ENCODE measurements at regions not wholly inside any gene's neighbourhood (a gene's known extent, or its start where the extent isn't known, plus 50 kb on each side); places are given as distances from the start of the nearest gene placed in this dataset.

DNA sequence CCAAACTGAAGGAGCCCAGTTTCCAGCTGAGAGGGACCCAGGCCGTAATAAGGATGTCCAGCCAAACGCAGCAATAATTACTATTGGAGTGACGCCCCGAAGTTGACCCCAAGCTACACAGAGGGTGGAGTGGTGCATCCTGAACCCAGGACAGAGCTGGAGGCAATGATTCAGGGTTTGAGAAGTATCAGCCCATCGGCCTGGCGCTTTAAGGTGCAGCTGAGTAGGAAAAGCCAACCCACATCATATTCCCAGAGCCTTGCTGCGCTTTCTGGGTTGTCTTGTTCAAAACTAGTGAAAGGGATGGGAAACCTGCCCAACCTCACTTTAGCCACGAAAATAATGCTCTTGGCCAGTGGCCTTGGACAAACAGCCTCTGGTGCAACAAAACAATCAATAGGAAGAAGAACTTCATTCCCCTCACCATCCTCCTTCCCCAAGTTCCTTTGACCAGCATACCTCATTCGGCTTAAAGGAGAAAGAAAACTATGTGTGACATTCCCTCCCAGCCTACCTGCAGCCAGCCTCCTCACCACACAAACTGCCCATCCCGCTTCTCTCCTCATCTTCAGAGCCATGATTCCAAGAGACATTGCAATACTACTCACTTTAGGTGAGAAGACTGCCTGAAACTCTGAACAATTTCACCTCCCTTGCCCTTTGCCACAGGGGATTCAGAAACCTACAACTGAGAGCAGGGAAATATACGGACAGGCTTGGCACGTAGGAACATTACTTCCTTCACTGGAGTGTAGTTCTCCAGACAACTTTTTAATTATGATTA lies 217.2 kb upstream of the MKLN1 start:
- H3K36me3 Mint-ChIP-seq (ENCODE audit: low read depth) = peaks cover 26% of the 10 kb centered on the region
- peak overlapping the region; percentile 99 for H3K4me3 Mint-ChIP-seq
- peaks cover 14% of the 10 kb centered on the region for H3K27me3 Mint-ChIP-seq (ENCODE audit: low read depth)
- H3K27ac Mint-ChIP-seq = peak overlapping the region; percentile 99
- peaks cover 47% of the 10 kb centered on the region for H3K4me1 Mint-ChIP-seq (ENCODE audit: low read depth)
- H3K9me3 Mint-ChIP-seq = no peaks in the 10 kb centered on the region

DNA sequence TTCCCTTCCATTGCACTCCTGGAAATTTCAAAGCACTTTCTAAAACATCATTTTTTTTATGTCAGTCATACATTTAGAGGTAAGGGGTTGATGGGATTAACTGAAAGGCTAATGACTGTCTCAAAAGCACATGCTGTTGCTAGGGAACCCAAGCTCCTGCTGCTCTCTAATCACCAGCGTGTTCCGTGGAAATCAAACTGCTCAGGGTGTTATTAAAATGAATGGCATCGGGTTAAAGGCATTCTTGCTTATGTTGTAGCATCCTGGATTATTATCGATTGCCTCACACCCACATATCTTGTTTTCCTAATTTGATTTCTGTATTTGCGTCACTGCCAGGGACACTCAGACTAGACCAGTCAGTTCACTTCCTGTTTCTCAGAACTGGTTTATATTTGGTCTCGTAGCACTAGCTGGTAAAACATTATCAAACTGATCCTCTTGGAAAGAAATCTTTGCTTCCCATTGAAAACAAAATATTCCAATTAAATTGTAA lies 216.5 kb upstream of the MKLN1 start:
- Mint-ChIP-seq H3K4me1 (ENCODE audit: low read depth) (peaks cover 48% of the 10 kb centered on the region), H3K27me3 (ENCODE audit: low read depth) (peaks cover 14% of the 10 kb centered on the region), H3K36me3 (ENCODE audit: low read depth) (peaks cover 26% of the 10 kb centered on the region), H3K27ac (peak overlapping the region; percentile 99), H3K9me3 (no peaks in the 10 kb centered on the region), H3K4me3 (peak overlapping the region; percentile 99)

DNA sequence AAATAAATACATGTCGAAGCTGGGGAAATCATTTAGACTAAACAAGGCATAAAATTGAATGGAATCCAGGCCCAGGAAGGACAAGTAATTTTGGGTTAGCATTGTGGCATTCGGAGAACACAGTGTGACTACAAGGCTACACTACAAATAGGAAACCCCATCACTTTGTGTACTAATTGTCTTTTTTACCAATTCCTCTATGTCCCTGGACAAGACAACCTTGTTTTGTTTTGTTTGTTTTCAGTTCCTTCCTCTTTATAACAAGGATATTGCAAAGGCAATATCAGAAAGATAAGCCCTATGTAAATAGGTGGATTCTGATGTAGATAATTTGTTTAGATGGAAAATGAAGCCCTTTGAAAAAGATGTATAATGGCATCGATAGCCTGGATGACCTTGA lies 215.9 kb upstream of the MKLN1 start:
- no peak overlapping the region for H3K4me3 Mint-ChIP-seq

DNA sequence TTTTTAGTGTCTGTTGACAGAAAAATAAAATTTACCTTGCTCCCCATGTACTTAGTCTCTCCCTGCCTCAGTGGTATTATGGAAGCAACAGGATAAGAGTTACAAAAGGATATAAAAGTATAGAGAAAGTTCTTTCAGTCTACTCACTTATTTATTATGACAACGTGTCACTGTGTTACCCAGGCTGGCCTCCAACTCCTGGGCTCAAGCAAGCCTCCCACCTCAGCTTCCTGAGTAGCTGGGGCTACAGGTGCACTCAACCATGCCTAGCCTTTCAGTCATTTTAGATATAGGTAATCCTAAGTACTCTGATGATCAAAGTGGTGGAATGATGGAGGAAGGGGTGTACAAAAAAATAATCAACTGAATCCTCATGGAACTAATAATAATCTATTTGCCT lies 215.2 kb upstream of the MKLN1 start:
- peaks cover 22% of the 10 kb centered on the region for H3K36me3 Mint-ChIP-seq (ENCODE audit: low read depth)
- H3K9me3 Mint-ChIP-seq = peaks cover 2% of the 10 kb centered on the region
- peak overlapping the region; percentile 37 for H3K27ac Mint-ChIP-seq
- H3K4me1 Mint-ChIP-seq (ENCODE audit: low read depth) = peaks cover 48% of the 10 kb centered on the region
- peak overlapping the region; percentile 33 for H3K4me3 Mint-ChIP-seq
- H3K27me3 Mint-ChIP-seq (ENCODE audit: low read depth) = peaks cover 14% of the 10 kb centered on the region

More for the DNA sequence above, 215.9 kb upstream of the MKLN1 start:
- H3K4me1 Mint-ChIP-seq (ENCODE audit: low read depth) = peaks cover 48% of the 10 kb centered on the region
- H3K9me3 Mint-ChIP-seq = no peaks in the 10 kb centered on the region
- peaks cover 21% of the 10 kb centered on the region for H3K36me3 Mint-ChIP-seq (ENCODE audit: low read depth)
- no peak overlapping the region for H3K27ac Mint-ChIP-seq
- H3K27me3 Mint-ChIP-seq (ENCODE audit: low read depth) = peaks cover 14% of the 10 kb centered on the region

DNA sequence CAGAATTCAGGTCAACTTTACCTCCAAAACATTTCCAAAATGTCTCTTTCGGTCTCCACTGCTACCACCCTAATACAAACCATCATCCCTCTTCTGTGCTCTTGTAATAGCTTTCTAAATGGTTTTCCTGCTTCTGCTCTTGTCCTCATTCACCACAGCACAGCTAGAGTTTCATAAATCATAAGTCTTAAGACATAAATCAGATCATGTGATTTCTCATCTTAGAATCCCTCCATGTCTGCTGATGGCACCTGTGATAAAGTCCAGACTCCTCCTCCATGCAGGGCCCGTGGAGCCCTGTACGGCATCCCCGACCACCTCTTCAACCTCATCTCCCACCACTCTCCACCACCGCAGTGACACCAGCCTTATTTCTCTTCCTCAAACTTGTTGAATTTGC lies 212.3 kb upstream of the MKLN1 start:
- H3K4me1 Mint-ChIP-seq (ENCODE audit: low read depth) = peaks cover 32% of the 10 kb centered on the region
- H3K36me3 Mint-ChIP-seq (ENCODE audit: low read depth) = peaks cover 30% of the 10 kb centered on the region
- H3K9me3 Mint-ChIP-seq = peaks cover 22% of the 10 kb centered on the region
- H3K4me3 Mint-ChIP-seq = no peak overlapping the region
- H3K27ac Mint-ChIP-seq = no peak overlapping the region
- H3K27me3 Mint-ChIP-seq (ENCODE audit: low read depth) = peaks cover 14% of the 10 kb centered on the region

DNA sequence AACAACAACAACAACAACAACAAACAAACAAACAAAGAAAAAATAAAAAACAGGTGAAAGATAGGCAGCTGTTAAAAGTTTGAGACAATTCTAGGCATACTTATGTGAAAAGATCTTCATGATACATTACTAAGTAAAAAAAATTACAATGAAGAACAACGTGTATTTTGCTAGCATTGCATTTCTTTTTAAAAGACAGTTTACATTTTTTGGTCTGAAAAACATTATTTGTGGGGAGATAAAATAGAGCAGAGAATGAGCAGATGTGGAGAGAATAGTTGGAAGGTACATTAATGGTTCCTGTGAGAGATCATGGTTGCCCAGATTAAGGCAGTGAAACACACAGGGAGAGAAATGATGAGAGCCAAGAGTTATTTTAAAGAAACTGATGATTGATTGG lies 210.2 kb upstream of the MKLN1 start:
- Mint-ChIP-seq H3K27me3 (ENCODE audit: low read depth) (peaks cover 14% of the 10 kb centered on the region), H3K4me1 (ENCODE audit: low read depth) (peaks cover 15% of the 10 kb centered on the region), H3K27ac (no peak overlapping the region), H3K36me3 (ENCODE audit: low read depth) (peaks cover 32% of the 10 kb centered on the region), H3K4me3 (no peak overlapping the region), H3K9me3 (peaks cover 22% of the 10 kb centered on the region)

DNA sequence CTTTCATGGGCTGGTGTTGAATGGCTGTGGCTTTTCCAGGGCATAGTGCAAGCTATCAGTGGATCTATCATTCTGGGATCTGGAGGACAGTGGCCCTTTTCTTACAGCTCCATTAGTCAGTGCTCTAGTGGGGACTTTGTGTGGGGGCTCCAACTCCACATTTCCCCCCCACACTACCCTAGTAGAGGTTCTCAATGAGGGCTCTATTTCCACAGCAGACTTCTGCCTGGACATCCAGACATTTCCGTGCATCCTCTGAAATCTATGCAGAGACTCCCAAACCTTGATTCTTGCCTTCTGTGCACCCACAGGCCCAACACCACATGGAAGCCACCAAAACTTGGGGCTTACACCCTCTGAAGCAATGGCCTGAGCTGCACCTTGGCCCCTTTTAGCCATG lies 208.3 kb upstream of the MKLN1 start:
- H3K4me3 Mint-ChIP-seq = no peak overlapping the region
- no peak overlapping the region for H3K27ac Mint-ChIP-seq
- peaks cover 5% of the 10 kb centered on the region for H3K4me1 Mint-ChIP-seq (ENCODE audit: low read depth)
- peaks cover 22% of the 10 kb centered on the region for H3K9me3 Mint-ChIP-seq
- no peaks in the 10 kb centered on the region for H3K27me3 Mint-ChIP-seq (ENCODE audit: low read depth)
- peaks cover 19% of the 10 kb centered on the region for H3K36me3 Mint-ChIP-seq (ENCODE audit: low read depth)

DNA sequence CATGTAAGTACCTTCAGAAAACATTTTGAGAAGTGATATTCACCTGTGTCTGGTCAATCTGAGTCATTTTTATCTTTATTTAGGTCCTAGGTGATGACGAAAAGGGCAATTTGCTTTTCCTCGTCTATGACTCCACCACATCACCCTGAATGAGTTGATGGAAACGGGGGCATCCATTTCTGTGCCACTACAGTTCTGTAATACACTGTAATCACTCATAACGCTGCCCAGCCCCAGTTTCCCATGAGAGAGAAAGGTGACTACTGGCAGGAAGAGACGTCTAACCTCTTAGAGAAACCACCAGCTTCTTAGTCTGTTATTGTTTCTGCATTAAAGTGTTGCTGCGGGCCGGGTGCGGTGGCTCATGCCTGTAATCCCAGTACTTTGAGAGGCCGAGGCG lies 205.3 kb upstream of the MKLN1 start:
- Mint-ChIP-seq H3K4me1 (ENCODE audit: low read depth) (no peaks in the 10 kb centered on the region), H3K4me3 (no peak overlapping the region), H3K9me3 (peaks cover 20% of the 10 kb centered on the region), H3K36me3 (ENCODE audit: low read depth) (peaks cover 14% of the 10 kb centered on the region), H3K27ac (no peak overlapping the region), H3K27me3 (ENCODE audit: low read depth) (peaks cover 6% of the 10 kb centered on the region)

DNA sequence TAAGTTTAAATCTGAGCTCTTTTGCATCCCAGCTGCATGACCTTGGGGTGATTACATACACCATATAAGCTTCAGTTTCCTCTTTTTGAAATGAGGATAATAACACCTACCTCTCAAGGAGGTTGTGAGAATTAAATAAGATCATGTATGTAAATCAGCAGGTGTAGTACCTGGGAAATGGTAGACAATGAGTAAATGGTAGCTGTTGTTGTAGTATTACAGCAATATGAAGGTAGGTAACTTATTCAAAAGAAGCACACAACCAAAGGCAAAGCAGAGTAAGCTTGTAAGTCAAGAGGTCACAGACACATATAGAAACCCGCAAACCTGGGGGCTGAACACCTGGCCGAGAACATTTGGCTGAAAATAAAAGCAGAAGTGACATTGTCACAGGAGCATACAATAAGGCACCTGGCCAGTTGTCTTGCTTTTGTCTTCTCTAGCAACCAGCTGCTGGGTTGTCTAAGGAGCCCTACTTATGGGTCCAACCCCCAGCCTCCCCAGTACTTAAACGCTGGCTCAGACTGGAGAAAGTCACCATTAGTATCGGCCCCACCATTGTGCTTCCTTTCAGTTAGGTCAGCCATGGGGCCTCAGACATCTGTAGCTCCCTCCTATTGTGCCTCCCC lies 203.6 kb upstream of the MKLN1 start:
- Mint-ChIP-seq H3K27ac (no peak overlapping the region), H3K36me3 (ENCODE audit: low read depth) (peaks cover 4% of the 10 kb centered on the region), H3K9me3 (peaks cover 7% of the 10 kb centered on the region), H3K27me3 (ENCODE audit: low read depth) (peaks cover 8% of the 10 kb centered on the region), H3K4me1 (ENCODE audit: low read depth) (no peaks in the 10 kb centered on the region), H3K4me3 (no peak overlapping the region)

DNA sequence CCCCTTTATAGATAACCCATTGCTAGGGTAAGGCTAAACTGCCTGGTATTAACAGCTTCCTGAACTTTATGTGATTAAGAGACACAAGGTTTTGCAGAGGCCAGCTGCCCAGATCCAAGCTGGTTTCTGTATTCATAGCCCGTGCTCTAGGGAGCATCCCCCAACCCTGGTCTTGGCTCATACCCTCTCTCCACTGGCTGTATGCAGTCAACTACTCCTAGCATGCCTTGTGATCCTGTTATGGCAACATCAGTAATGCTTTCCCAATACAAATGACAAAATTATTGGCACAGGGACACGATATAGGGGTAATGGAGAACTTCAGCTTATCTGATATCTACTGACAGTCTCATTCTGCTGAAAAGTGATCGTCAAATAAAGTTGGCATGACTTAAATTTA lies 202.8 kb upstream of the MKLN1 start:
- Mint-ChIP-seq H3K27me3 (ENCODE audit: low read depth) (peaks cover 8% of the 10 kb centered on the region), H3K4me3 (no peak overlapping the region), H3K36me3 (ENCODE audit: low read depth) (peaks cover 4% of the 10 kb centered on the region), H3K9me3 (no peaks in the 10 kb centered on the region), H3K4me1 (ENCODE audit: low read depth) (no peaks in the 10 kb centered on the region), H3K27ac (no peak overlapping the region)

DNA sequence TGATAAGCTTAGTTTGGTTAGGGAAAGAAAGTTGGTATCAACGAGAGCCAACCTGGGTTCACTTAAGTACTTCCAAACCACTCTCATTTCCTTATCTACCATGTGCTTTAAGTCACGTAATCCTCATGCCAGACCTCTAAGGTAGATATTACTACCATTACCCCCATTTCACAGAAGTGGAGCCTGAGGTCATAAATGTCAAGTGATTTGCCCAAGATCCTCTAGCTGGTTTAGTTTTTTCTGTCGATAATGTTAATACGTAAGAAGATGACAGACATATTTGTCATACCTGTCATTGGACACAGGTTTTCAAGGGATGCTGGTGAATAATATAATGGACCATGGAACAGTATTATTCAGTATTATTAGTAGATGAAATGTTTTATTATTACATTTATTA lies 197.4 kb upstream of the MKLN1 start:
- H3K9me3 Mint-ChIP-seq = no peaks in the 10 kb centered on the region
- no peak overlapping the region for H3K4me3 Mint-ChIP-seq
- H3K27me3 Mint-ChIP-seq (ENCODE audit: low read depth) = peaks cover 3% of the 10 kb centered on the region
- H3K4me1 Mint-ChIP-seq (ENCODE audit: low read depth) = no peaks in the 10 kb centered on the region
- H3K36me3 Mint-ChIP-seq (ENCODE audit: low read depth) = no peaks in the 10 kb centered on the region
- H3K27ac Mint-ChIP-seq = no peak overlapping the region

DNA sequence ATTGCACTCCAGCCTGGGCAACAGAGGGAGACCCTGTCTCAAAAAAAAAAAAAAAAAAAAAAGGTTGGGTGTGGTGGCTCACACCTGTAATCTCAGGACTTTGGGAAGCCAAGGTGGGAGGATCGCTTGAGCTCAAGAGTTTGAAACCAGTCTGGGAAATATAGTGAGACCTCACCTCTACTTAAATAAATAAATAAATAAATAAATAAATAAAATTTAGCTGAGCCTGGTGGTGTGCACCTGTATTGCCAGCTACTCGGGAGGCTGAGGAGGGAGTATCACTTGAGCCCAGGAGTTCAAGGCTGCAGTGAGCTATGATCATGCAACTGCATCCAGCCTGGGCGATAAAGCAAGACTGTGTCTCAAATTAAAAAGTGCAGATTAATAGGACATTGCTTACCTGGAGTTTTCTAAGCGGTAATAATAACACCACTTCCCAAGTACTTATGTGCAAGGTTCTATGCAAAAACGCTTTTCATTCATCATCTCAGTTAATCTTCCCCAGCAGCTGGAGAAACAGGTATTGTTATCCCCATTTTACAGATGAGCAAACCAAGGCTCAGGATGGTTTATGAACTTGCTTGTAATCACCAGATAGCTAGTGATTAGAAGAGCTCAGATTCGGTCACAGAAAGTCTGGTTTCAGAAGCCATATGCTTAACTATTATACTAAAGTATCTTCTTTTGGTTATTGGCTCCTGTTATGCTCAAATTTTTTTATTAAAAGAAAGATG lies 196.5 kb upstream of the MKLN1 start:
- no peaks in the 10 kb centered on the region for H3K36me3 Mint-ChIP-seq (ENCODE audit: low read depth)
- H3K9me3 Mint-ChIP-seq = no peaks in the 10 kb centered on the region
- H3K27ac Mint-ChIP-seq = no peak overlapping the region
- no peak overlapping the region for H3K4me3 Mint-ChIP-seq
- peaks cover 3% of the 10 kb centered on the region for H3K27me3 Mint-ChIP-seq (ENCODE audit: low read depth)
- no peaks in the 10 kb centered on the region for H3K4me1 Mint-ChIP-seq (ENCODE audit: low read depth)

DNA sequence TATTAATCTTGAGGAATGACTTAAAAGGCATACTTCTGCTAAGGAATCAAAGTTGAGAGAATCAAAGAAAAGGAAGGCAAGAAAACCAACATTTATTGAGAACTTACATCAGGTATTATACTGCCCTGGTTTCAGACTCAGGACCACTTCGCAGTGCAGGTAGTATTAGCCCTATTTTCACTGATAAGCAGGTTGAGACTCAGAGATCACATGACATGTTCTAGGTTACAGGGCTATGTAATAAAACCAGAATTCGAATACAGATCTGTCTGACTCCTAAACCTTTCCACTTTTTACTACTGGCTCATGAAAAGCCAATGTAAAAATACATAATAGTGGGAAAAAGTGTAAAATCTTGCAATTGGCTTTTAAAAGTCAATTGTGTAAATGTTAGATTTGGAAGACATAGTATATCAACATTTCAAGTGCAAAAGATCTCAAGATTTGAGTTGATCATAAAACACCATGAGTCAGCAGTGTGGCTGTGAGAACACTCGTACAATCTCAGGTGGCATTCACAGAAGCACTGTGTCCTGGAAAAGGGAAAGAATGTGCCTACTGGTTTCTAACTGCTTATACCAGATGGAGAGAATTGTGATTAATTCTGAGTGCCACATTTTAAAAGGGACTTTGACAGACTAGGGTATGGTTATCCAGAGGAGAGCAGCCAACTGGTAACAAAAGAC lies 195.8 kb upstream of the MKLN1 start:
- Mint-ChIP-seq H3K27ac (no peak overlapping the region), H3K27me3 (ENCODE audit: low read depth) (peaks cover 3% of the 10 kb centered on the region), H3K36me3 (ENCODE audit: low read depth) (no peaks in the 10 kb centered on the region), H3K4me3 (no peak overlapping the region), H3K9me3 (no peaks in the 10 kb centered on the region), H3K4me1 (ENCODE audit: low read depth) (peaks cover 5% of the 10 kb centered on the region)

DNA sequence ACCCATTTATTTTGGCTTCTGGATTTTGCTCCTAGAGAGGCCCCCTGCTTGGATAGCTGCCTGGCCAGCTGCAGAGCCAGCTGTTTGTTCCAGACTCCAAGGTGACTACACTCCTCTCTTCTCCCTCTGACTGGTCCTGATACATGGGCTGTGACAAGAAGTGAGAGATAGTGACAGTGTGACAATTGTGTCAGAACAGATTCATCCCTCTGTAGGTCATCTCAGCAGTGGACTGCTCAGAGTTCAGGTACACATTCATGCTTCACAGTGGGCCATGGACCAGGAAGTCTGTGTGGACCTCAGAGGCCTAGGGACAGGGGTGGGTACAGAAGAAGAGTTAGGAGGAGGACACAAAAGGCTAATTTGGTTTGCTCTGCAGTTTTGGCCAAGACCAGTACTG lies 188.2 kb upstream of the MKLN1 start:
- Mint-ChIP-seq H3K4me3 (no peak overlapping the region), H3K4me1 (ENCODE audit: low read depth) (peaks cover 11% of the 10 kb centered on the region), H3K27ac (no peak overlapping the region), H3K9me3 (peaks cover 4% of the 10 kb centered on the region), H3K36me3 (ENCODE audit: low read depth) (peaks cover 6% of the 10 kb centered on the region), H3K27me3 (ENCODE audit: low read depth) (no peaks in the 10 kb centered on the region)
